GM19452 (cell line): ENCODE measurements at regions not wholly inside any gene's neighbourhood (a gene's known extent, or its start where the extent isn't known, plus 50 kb on each side); places are given as distances from the start of the nearest gene placed in this dataset.

Experiments
- ATAC-seq: cut with Tn5 transposase; IDR thresholded peaks from one replicate; pipeline ENCODE4 v1.9.1; 2021; ENCODE audit not compliant: unreplicated experiment

DNA sequence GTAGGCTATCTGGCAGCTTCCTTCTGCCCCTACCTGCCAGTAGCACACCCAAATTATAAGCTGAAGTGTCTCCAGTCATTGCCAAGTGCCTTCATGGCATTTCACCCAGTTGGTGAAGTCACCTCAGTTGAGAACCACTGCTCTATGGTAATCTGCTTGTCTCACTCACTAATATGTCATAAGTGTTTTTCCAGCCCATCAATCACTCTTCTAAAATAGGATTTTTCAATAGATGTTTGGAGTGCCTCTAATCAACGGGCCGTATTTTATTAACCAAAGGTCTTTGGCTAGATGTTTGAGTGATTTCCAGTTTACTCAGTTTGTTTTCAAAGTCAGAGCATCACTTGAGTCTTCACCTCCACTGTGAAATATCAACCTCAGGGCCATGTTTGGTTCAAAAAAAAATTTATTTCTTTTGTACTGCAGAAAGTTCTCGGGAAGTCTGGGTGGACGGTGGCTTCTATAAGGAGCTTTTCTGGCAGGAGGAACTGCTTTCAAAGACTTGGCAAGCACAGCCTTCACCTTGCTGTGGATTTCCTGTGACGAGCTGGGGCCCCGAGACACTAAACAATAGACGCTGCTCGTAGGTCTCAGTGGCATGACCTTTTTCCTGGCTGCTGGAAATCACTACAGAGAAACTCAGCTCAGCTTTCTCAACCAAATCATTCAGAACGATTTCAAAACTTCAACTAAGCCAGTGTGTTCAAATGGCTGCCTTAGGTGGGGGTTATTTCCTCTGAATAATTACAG lies 95.2 kb upstream of the FOXF1 start:
- no peak for ATAC-seq

- no peak for ATAC-seq
Measured at GRCh38 chr16:86418981-86419380, 91.3 kb upstream of the FOXF1 start.

- ATAC-seq: no peak
Measured at GRCh38 chr16:86419518-86419917, 90.8 kb upstream of the FOXF1 start.

DNA sequence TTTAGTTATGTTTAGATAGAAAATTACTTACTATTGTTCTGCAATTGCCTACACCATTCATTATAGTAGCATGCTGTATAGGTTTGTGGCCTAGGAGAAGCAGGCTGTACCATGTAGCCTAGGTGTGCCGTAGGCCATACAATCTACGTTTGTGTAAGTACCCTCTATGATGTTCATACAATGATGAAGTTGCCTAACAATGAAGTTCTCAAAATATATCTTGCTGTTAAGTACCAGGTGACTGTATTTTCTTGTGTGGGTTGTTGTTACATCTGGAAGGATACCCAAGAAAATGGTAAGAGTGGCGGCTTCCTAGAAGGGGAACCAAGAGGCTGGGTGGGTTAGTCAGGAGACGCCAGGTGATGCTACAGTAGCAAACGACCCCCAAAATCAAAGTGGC lies 88.3 kb upstream of the FOXF1 start:
- no peak for ATAC-seq

DNA sequence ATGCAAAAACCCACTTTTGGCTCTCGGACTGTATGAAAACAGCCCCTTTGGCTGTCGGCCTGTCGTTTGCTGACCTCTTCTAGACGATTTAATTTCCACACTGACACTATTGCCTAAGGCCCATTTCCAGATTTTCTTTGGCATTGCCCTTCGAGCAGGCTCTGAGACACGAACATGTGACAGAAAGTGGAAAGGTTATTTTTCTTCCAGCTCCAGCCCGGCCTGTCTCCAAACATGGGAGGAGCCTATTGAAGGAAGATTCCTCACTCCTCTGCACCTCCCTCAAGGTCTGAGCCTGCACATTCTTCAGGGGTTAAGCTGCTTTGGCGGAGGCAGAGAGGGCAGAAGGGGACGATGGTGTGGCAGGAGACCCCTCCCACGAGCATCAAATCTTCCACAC lies 85.9 kb upstream of the FOXF1 start:
- no peak for ATAC-seq

DNA sequence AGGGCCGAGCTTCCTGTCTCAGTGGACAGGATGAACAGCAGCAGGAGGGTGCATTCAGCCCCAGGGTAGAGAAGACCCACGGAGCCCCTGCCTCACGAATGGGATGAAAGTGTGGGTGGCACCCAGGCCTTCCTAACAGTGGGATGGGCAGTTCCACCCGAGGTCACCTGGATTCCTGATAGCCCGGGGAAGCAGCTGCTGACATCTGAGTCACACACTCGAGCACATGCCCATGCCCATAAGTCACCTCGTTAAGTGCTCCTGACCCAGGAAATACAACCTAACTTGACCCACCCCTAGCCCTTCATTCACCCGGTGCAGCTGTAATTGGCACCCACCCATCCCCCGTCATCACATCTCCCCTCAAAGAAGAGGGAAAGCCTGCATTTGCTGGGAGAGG lies 85.3 kb upstream of the FOXF1 start:
- no peak for ATAC-seq

GRCh38 chr16:86426063-86426642 lies 84.2 kb upstream of the FOXF1 start:
- no peak for ATAC-seq

- ATAC-seq: no peak
Measured at GRCh38 chr16:86427433-86427851, 82.9 kb upstream of the FOXF1 start.

DNA sequence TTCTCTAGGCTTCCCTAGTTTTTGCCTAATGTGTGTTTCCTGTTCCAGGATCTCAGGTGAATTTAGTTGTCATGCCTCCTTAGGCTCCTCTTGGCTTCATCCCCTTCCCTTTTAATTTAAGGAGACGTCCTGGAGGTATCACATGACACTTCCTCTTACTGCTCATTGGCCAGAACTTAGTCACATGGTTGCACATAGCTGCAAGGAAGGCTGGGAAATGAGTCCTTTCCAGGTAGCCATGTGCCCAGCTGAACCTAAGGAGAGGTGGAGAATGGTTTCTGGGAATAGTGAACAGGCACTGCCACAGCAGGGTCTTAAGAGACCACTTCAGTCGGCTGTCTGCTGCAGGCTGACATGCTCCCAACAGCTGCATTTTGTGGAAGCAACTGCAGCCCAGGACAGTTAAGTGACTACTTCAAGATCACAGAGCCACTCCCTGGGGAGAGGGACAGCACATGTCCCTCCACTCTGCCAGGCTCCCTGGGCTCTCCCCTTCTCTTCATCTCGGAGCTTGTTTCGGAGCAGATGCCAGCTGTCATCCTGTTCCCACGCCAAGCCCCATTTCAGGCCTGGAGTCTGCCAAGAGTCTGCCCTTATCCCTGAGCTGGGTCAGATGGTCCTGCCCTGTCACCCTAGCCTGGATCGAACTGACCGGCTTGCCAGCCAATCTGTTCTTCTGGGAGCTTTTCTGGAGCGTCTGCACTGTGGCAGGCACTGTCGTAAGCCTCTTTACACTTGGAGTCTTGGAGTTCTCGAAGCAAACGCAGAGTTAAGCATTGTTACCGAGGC lies 81.4 kb upstream of the FOXF1 start:
- no peak for ATAC-seq

GRCh38 chr16:86429663-86430062 lies 80.7 kb upstream of the FOXF1 start:
- ATAC-seq: no peak

GRCh38 chr16:86430814-86431213 lies 79.5 kb upstream of the FOXF1 start:
- ATAC-seq: no peak

DNA sequence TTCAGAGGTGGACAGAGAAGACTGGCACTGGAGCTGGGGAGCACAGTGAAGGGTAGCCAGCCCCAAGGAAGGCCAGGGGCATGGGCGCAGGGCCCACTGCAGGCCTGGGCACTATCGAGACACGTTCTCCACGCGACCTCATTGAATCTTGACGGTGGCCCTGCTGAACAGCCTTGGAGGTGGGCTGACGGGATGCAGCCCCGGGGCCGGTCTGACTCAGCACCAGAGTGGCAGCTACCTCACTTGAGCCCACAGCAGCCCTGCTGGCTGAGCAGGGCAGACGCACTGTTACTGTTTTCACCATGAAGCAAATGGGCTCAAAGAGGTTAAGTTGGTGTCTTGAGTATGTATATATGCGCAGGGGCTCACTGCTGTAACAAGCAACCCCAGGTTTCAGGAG lies 78.8 kb upstream of the FOXF1 start:
- no peak for ATAC-seq

GRCh38 chr16:86432048-86432447 lies 78.3 kb upstream of the FOXF1 start:
- no peak for ATAC-seq

GRCh38 chr16:86432691-86433090 lies 77.6 kb upstream of the FOXF1 start:
- ATAC-seq: no peak

- no peak for ATAC-seq
Measured at GRCh38 chr16:86436466-86437185, 73.7 kb upstream of the FOXF1 start.

- ATAC-seq: no peak
Measured at GRCh38 chr16:86437348-86437747, 73.0 kb upstream of the FOXF1 start.

GRCh38 chr16:86442703-86443102 lies 67.6 kb upstream of the FOXF1 start:
- no peak for ATAC-seq

GRCh38 chr16:86443508-86444147 lies 66.7 kb upstream of the FOXF1 start:
- ATAC-seq: no peak

DNA sequence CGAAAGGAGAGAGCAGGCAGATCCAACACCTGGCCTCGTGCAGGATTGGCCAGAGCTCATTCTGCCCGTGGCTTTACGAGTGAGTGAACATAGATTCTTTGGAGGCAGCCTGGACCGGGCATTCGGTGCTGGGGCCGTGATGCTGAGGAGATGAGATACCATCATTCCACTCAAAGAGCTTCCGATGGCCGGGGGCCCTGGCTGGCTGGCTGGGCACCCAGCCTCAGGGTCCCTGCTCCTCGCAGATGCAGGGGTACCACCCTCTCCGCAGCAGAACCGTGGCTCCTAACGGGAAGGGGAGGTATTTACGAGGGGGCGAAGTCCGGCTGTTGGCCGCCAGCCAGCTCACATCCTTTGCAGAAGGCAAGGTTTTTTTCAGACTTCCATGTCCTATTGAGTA lies 66.1 kb upstream of the FOXF1 start:
- ATAC-seq: no peak

DNA sequence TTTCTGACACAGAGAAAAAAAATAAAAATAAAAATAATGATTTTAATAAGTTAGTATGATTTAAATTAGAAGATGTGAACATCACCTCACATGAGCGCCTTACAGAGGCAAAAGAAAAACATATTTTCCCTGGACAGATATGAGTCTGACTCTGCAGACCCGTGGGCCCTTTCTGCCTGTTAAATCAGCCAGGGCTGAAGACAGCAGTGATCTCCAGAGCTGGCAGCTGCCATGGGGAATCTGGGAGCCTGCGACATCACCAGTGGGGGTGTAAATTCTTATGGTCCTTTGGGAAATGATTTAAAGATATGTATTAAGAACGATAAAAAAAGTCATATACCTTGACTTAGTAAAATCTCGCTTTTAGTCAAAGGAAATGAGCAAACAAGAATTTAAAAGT lies 65.7 kb upstream of the FOXF1 start:
- no peak for ATAC-seq

DNA sequence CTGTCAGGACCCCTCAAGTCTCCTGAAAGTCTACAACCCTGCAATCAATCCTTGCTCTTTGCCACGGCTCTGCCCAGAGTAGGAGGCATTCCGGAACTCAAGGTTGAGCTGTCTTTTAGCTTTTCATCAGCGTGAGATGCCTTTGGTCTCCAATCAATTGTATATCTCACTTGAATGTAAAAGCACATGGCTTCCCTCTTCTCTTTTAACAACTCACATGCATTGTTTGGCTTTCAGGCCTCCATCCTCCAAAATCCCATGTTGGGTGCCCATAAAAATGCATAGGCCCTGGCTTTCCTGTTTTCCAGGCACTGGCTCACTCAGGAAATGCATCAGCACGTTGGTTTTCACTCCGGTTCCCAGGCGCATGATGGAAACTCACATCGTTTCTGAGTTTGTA lies 64.0 kb upstream of the FOXF1 start:
- no peak for ATAC-seq
